ENCODE measurements at regions not wholly inside any gene's neighbourhood (a gene's known extent, or its start where the extent isn't known, plus 50 kb on each side); places are given as distances from the start of the nearest gene placed in this dataset.
A peak's percentile ranks its signal among the peaks of the same experiment; 100 is the strongest.
"Not testable (repeated sequence)": the region's sequence is repeated elsewhere in the genome, so short reads cannot be mapped to it uniquely, and the experiment has no call there.

DNA sequence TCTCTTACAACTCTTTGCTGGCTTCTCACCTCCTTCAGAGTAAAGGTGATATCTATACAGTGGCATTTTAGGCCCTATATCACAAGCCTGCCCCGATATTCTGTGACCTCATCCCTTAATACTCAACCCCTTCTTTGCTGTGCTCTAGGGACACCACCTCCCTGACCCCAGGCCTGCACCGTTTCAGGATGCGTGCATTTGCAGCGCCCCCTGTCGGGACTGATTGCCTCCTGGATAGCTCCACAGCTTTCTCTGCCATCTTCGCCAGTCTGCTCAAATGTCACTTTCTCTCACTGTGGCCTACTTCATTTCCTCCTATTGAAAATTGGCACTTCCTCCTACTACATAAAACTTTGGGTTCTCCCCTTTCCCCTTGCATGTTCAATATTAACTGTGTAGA is 289.6 kb downstream of the SOCS6 start:
- H3K4me3 ChIP-seq (ENCODE audit: low read depth, low read length), result no peak overlapping the region
- TF ChIP-seq, protein P1, sequence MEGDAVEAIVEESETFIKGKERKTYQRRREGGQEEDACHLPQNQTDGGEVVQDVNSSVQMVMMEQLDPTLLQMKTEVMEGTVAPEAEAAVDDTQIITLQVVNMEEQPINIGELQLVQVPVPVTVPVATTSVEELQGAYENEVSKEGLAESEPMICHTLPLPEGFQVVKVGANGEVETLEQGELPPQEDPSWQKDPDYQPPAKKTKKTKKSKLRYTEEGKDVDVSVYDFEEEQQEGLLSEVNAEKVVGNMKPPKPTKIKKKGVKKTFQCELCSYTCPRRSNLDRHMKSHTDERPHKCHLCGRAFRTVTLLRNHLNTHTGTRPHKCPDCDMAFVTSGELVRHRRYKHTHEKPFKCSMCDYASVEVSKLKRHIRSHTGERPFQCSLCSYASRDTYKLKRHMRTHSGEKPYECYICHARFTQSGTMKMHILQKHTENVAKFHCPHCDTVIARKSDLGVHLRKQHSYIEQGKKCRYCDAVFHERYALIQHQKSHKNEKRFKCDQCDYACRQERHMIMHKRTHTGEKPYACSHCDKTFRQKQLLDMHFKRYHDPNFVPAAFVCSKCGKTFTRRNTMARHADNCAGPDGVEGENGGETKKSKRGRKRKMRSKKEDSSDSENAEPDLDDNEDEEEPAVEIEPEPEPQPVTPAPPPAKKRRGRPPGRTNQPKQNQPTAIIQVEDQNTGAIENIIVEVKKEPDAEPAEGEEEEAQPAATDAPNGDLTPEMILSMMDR (conservative IDR thresholded peaks at IDR 0.05; ENCODE audit: low read depth, low read length), result peak; percentile 8
- no peak for DNase-seq (ENCODE audit: low read depth)

DNA sequence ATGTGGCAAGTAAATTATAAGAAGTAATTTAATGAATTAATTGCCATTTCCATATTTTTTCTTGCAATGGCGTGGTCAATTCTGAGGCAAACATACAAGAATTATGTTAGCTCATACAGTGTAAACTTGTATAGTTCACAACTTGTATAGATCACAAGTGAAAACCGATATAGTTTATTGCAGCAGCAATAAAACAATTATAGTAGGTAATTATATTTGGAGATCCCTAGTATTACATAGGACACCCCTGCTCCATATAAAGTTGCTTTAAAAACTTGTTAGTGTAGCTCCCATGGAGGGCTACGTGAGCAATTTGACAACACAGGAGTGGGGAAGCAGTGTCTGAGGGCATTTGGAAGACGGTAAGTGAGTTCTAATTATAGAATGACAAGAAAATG is 288.2 kb downstream of the SOCS6 start:
- no peak for DNase-seq (ENCODE audit: low read depth)
- TF ChIP-seq, protein P1 (conservative IDR thresholded peaks at IDR 0.05; ENCODE audit: low read depth, low read length), result no peak
- no peak overlapping the region for H3K4me3 ChIP-seq (ENCODE audit: low read depth, low read length)

DNA sequence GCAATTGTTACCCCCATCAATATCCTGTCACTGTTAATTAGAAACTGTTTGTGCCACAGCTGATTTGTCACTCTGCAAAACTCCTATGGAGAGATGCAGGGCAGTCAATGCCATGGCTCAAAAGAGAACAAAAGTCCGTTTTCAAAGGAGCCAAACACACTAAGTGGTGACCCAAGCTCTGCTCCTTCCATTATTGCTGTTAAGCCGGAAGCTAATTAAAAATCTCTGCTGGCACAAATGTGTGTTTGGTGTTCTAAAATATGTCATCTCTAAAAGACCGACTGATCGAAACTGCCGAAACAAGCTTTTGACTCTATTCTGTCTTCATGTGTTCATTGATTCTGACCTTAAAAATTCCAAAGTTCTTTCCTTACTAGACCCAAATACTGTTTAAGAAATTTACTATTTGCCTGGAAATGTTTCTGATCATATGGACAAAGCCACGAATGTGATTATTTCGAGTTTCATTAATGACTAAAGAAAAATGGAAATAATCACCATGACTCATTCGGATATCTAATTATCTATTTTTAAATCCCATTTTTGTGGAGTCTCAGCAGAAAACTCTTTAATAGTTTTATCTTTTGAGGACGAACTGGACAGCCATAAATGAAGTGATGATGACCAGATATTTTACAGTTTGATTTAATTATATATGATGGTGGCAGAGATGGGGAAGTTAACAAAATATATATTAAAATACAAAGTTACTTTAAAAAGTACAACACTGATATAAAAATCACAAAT is 287.6 kb downstream of the SOCS6 start:
- no peak for DNase-seq (ENCODE audit: low read depth)
- TF ChIP-seq, protein P1 (conservative IDR thresholded peaks at IDR 0.05; ENCODE audit: low read depth, low read length), result no peak
- no peak overlapping the region for H3K4me3 ChIP-seq (ENCODE audit: low read depth, low read length)

DNA sequence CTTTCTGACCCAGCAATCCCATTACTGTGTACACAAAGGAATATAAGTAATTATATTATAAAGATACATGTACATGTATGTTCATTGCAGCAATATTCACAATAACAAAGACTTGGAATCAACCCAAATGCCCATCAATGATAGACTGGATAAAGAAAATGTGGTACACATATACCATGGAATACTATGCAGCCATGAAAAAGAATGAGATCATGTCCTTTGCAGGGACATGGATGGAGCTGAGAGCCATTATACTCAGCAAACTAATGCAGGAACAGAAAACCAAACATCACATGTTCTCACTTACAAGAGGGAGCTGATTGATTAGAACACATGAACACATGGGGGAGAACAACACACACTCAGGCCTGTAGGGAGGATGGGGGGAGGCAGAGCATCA is 286.1 kb downstream of the SOCS6 start:
- DNase-seq (ENCODE audit: low read depth); H3K4me3 ChIP-seq (ENCODE audit: low read depth, low read length): not testable (repeated sequence)

DNA sequence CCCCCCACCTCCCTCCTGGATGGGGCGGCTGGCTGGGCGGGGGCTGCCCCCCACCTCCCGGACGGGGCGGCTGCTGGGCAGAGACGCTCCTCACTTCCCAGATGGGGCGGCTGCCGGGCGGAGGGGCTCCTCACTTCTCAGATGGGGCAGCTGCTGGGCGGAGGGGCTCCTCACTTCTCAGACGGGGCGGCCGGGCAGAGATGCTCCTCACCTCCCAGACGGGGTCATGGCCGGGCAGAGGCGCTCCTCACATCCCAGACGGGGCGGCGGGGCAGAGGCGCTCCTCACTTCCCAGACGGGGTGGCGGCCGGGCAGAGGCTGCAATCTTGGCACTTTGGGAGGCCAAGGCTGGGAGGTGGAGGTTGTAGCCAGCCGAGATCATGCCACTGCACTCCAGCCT is 280.8 kb downstream of the SOCS6 start:
- DNase-seq (ENCODE audit: low read depth); H3K4me3 ChIP-seq (ENCODE audit: low read depth, low read length): not testable (repeated sequence)

DNA sequence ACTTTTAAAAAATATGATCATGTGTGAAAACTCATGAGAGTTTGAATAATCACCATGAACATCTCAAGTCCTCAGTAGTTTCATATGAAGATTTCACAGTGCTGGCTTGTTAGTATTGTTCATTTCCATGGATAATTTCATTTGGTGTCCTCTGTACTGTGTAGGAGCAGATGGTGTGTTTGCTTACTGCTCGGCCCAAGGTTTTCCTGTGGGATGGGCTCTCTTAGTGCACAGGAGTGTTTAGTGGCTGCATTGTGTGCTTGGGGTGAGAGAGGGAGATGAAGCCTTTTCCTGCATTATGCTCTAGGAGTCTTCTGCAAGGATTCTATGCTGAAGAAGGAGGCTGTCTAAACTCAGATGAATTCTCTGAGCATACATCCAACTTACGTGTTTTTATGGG is 270.6 kb downstream of the SOCS6 start:
- no peak for DNase-seq (ENCODE audit: low read depth)
- no peak overlapping the region for H3K4me3 ChIP-seq (ENCODE audit: low read depth, low read length)
- TF ChIP-seq, protein P1 (conservative IDR thresholded peaks at IDR 0.05; ENCODE audit: low read depth, low read length), result no peak

DNA sequence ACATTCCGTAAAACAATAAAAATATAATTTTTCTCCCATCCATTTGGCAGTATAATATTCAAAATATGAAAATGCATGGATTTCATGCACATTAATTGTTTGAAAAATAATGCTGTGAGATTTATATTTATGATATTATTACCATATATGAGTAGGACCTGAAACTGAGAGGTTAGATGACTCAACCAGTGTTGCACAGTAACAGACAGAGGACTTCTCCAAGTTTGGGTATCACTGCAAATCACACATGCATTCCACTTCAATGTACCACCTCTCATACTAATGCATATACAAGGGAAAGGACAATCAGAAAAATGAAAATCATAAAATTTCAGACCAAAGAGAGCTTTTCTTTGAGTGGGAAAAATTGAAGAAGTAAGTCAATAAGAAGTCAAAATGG is 269.5 kb downstream of the SOCS6 start:
- DNase-seq (ENCODE audit: low read depth), result no peak
- TF ChIP-seq, protein P1 (conservative IDR thresholded peaks at IDR 0.05; ENCODE audit: low read depth, low read length), result no peak
- no peak overlapping the region for H3K4me3 ChIP-seq (ENCODE audit: low read depth, low read length)

DNA sequence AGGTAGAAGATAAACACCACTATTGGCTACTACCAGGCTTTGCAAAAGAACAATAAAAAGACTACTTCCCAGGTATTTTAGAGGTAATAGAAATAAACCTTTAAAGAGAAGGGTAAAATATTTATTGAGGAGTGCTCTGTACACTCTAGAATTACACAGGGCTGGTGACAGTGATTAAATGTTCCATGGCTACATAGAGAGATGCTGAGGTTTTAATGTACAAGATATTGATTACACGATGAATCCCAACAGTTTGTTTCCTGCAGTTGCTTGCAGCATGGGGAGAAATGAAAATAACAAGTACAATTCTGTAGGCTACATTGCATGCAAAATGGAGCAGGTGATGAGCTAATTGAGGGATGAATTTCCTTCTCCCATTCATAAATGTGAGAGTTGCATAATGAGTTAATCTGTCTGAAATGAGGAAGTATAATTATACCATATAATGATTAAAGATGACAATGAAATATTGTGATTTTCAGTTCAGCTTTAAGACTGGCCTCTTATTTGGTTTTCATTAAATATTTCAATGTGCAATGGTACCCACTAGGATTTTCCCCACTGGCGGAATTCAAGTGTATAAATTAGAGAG is 266.1 kb downstream of the SOCS6 start:
- TF ChIP-seq, protein P1 (conservative IDR thresholded peaks at IDR 0.05; ENCODE audit: low read depth, low read length), result no peak
- DNase-seq (ENCODE audit: low read depth), result no peak

More for the DNA sequence above, 266.1 kb downstream of the SOCS6 start:
- H3K4me3 ChIP-seq (ENCODE audit: low read depth, low read length), result no peak overlapping the region

All from choroid plexus epithelial cell (primary cell).